ENCODE measurements at regions not wholly inside any gene's neighbourhood (a gene's known extent, or its start where the extent isn't known, plus 50 kb on each side); places are given as distances from the start of the nearest gene placed in this dataset.

DNA sequence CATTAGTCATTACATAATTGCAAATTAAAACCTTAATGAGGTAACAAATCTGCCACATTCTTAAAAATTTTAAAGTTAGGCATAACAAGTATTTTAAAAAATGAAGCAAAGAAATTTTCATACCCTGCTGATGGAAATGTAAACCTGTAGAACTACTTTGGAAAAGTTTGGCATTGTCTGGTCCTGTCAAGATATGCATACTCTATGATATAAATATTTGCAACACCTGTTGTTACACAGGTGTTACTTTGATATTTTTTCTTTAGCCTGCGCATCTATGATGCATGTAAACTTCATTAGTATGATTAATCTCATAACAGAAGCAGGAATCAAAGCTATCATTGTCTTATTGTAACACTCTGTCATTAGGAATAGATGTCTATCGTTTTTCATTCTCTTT is 634.3 kb downstream of the TRIB2 start:
- TF ChIP-seq BHLHE40 (IDR thresholded peaks at IDR 0.05; ENCODE audit: borderline replicate concordance) (no peak), ARNT (IDR thresholded peaks at IDR 0.05) (no peak), TARDBP (IDR thresholded peaks at IDR 0.05) (no peak), SUZ12 (IDR thresholded peaks at IDR 0.05) (no peak), HDGF (IDR thresholded peaks at IDR 0.05; ENCODE audit: borderline replicate concordance) (no peak), FOXM1 (IDR thresholded peaks at IDR 0.05; ENCODE audit: borderline replicate concordance) (no peak), SP1 (IDR thresholded peaks at IDR 0.05) (no peak)
- TF ChIP-seq, protein P1, sequence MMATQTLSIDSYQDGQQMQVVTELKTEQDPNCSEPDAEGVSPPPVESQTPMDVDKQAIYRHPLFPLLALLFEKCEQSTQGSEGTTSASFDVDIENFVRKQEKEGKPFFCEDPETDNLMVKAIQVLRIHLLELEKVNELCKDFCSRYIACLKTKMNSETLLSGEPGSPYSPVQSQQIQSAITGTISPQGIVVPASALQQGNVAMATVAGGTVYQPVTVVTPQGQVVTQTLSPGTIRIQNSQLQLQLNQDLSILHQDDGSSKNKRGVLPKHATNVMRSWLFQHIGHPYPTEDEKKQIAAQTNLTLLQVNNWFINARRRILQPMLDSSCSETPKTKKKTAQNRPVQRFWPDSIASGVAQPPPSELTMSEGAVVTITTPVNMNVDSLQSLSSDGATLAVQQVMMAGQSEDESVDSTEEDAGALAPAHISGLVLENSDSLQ (IDR thresholded peaks at IDR 0.05) = no peak

All from HEK293T (cell line).